ENCODE measurements at regions not wholly inside any gene's neighbourhood (a gene's known extent, or its start where the extent isn't known, plus 50 kb on each side); places are given as distances from the start of the nearest gene placed in this dataset.
"Not testable (repeated sequence)": the region's sequence is repeated elsewhere in the genome, so short reads cannot be mapped to it uniquely, and the experiment has no call there.

- H3K36me3 ChIP-seq (replicated peaks in 1 of 2): no peaks in the 10 kb centered on the region
- WGBS, 4 donors: 16 to 23% (median 17%) methylated on average over 7 of the region's 7 CpGs
- DNase-seq: no peak
- H3K27me3 ChIP-seq: peaks cover 26% of the 10 kb centered on the region
- no peak overlapping the region for H3K27ac ChIP-seq
- no peak overlapping the region for H3K4me3 ChIP-seq
- intact Hi-C loops (cut with DNase I): no loop called here
- no peaks in the 10 kb centered on the region for H3K9me3 ChIP-seq (replicated peaks in 1 of 3)
- no peaks in the 10 kb centered on the region for H3K4me1 ChIP-seq (replicated peaks in 1 of 2)
- TF ChIP-seq, protein P1, sequence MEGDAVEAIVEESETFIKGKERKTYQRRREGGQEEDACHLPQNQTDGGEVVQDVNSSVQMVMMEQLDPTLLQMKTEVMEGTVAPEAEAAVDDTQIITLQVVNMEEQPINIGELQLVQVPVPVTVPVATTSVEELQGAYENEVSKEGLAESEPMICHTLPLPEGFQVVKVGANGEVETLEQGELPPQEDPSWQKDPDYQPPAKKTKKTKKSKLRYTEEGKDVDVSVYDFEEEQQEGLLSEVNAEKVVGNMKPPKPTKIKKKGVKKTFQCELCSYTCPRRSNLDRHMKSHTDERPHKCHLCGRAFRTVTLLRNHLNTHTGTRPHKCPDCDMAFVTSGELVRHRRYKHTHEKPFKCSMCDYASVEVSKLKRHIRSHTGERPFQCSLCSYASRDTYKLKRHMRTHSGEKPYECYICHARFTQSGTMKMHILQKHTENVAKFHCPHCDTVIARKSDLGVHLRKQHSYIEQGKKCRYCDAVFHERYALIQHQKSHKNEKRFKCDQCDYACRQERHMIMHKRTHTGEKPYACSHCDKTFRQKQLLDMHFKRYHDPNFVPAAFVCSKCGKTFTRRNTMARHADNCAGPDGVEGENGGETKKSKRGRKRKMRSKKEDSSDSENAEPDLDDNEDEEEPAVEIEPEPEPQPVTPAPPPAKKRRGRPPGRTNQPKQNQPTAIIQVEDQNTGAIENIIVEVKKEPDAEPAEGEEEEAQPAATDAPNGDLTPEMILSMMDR (IDR thresholded peaks at IDR 0.05): no peak
- no peak for TF ChIP-seq POLR2A (IDR thresholded peaks at IDR 0.05)
Measured at GRCh38 chr6:27651371-27651732, 178.4 kb upstream of the ZNF184 start.

- H3K27me3 ChIP-seq: peaks cover 26% of the 10 kb centered on the region
- H3K9me3 ChIP-seq (replicated peaks in 1 of 3): no peaks in the 10 kb centered on the region
- 8 to 14% (median 10%) methylated on average over 17 of the region's 17 CpGs for WGBS, 4 donors
- no peaks in the 10 kb centered on the region for H3K36me3 ChIP-seq (replicated peaks in 1 of 2)
- intact Hi-C loops (cut with DNase I): no loop called here
- H3K4me3 ChIP-seq: no peak overlapping the region
- DNase-seq: no peak
- TF ChIP-seq, protein P1 (IDR thresholded peaks at IDR 0.05): no peak
- no peak for TF ChIP-seq POLR2A (IDR thresholded peaks at IDR 0.05)
- H3K4me1 ChIP-seq (replicated peaks in 1 of 2): no peaks in the 10 kb centered on the region
- no peak overlapping the region for H3K27ac ChIP-seq
Measured at GRCh38 chr6:27650620-27651370, 177.9 kb upstream of the ZNF184 start.

DNA sequence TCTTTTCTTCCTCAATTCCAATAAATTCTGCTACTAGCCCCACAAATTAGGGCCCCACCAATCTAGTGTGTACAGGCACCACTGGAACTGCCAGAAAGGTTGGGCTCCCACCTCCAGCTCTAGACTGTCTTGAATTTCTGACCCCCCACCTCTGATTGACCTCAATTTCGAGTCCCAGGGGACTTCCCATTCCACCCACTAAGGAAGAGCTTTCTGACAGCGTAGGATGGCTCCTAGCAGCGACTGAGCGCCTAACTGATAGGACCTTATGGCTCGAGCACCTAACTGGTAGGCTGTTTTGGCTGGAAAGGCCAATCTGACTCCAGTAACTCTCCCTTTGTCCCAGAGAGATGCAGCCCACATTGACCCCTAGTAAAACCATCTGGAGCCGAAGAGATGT is 171.6 kb upstream of the ZNF184 start:
- no peak for DNase-seq
- no peaks in the 10 kb centered on the region for H3K36me3 ChIP-seq (replicated peaks in 1 of 2)
- no peak overlapping the region for H3K4me3 ChIP-seq
- no peak for TF ChIP-seq POLR2A (IDR thresholded peaks at IDR 0.05)
- TF ChIP-seq, protein P1 (IDR thresholded peaks at IDR 0.05): no peak
- H3K27ac ChIP-seq: no peak overlapping the region
- 57 to 68% (median 65%) methylated on average over 6 of the region's 6 CpGs for WGBS, 4 donors
- H3K27me3 ChIP-seq: peaks cover 6% of the 10 kb centered on the region
- intact Hi-C loops (cut with DNase I): no loop called here
- no peaks in the 10 kb centered on the region for H3K4me1 ChIP-seq (replicated peaks in 1 of 2)
- no peaks in the 10 kb centered on the region for H3K9me3 ChIP-seq (replicated peaks in 1 of 3)

- Histone ChIP-seq H3K36me3 (replicated peaks in 1 of 2) (no peaks in the 10 kb centered on the region), H3K4me1 (replicated peaks in 1 of 2) (no peaks in the 10 kb centered on the region), H3K9me3 (replicated peaks in 1 of 3) (no peaks in the 10 kb centered on the region), H3K4me3 (no peak overlapping the region), H3K27ac (no peak overlapping the region), H3K27me3 (peaks cover 6% of the 10 kb centered on the region)
- WGBS, 4 donors: 84 to 89% (median 87%) methylated on average over 12 of the region's 12 CpGs
- intact Hi-C loops (cut with DNase I): no loop called here
- no peak for DNase-seq
- TF ChIP-seq, protein P1 (IDR thresholded peaks at IDR 0.05): no peak
- no peak for TF ChIP-seq POLR2A (IDR thresholded peaks at IDR 0.05)
Measured at GRCh38 chr6:27642744-27643456, 170.0 kb upstream of the ZNF184 start.

DNA sequence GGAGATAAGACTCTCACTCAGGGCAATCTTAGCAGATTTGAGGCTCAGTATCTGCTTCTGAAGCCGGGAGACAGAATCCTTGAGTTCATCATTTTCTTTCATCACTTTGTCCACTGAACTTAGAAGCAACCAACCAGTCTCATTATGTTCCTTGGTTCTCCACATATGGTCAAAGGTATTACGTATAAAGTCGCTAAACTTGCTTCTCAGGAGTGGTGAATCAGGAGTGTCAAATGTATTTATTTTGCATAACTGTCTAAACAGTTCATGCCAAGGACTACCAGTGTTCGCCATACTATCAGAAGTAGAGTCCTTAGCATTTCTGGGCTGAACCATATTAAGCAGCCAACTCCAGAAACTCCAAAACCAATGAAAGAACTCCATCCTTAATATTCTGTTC is 163.0 kb upstream of the ZNF184 start:
- H3K9me3 ChIP-seq (replicated peaks in 1 of 3); H3K36me3 ChIP-seq (replicated peaks in 1 of 2); H3K4me1 ChIP-seq (replicated peaks in 1 of 2); H3K4me3 ChIP-seq; intact Hi-C loops (cut with DNase I); DNase-seq; H3K27ac ChIP-seq: not testable (repeated sequence)
- peaks cover 18% of the 10 kb centered on the region for H3K27me3 ChIP-seq
- WGBS, 4 donors: 74 to 83% (median 79%) methylated on average over 4 of the region's 4 CpGs

DNA sequence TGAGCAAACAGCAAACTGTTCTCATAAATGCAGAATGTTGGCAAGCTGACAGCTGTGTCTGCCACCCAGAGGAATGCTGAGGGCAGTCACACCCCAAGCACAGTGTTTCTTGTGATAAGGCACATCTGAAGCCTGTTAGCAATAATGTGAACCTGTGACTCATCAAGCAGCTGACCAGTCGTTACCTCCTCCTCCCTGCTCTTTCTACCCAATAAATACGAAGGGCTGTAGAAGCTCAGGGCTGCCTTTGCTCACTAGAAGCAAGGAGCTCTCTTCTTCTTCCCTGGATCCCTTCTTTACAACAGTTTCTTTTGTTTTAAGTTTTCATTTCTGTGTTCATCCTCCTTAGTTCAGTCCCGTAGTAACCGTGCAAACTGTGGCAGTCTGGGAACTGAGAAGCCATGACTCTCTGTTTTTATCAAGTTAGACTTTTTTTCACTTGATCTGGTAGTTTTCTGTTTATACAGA is 160.3 kb upstream of the ZNF184 start:
- DNase-seq; H3K4me1 ChIP-seq (replicated peaks in 1 of 2); H3K9me3 ChIP-seq (replicated peaks in 1 of 3); H3K36me3 ChIP-seq (replicated peaks in 1 of 2); H3K27ac ChIP-seq; H3K4me3 ChIP-seq; intact Hi-C loops (cut with DNase I): not testable (repeated sequence)
- H3K27me3 ChIP-seq: peaks cover 20% of the 10 kb centered on the region
- WGBS, 4 donors: 71 to 82% (median 76%) methylated on average over 4 of the region's 4 CpGs

All from adrenal gland (tissue), 9 donors.